HG03045 (cell line): ENCODE measurements at regions not wholly inside any gene's neighbourhood (a gene's known extent, or its start where the extent isn't known, plus 50 kb on each side); places are given as distances from the start of the nearest gene placed in this dataset.

Experiments used
- ATAC-seq: cut with Tn5 transposase; IDR thresholded peaks from one replicate; pipeline ENCODE4 v1.9.1; 2021; ENCODE audit warnings: mild to moderate bottlenecking, moderate library complexity; ENCODE audit not compliant: unreplicated experiment

DNA sequence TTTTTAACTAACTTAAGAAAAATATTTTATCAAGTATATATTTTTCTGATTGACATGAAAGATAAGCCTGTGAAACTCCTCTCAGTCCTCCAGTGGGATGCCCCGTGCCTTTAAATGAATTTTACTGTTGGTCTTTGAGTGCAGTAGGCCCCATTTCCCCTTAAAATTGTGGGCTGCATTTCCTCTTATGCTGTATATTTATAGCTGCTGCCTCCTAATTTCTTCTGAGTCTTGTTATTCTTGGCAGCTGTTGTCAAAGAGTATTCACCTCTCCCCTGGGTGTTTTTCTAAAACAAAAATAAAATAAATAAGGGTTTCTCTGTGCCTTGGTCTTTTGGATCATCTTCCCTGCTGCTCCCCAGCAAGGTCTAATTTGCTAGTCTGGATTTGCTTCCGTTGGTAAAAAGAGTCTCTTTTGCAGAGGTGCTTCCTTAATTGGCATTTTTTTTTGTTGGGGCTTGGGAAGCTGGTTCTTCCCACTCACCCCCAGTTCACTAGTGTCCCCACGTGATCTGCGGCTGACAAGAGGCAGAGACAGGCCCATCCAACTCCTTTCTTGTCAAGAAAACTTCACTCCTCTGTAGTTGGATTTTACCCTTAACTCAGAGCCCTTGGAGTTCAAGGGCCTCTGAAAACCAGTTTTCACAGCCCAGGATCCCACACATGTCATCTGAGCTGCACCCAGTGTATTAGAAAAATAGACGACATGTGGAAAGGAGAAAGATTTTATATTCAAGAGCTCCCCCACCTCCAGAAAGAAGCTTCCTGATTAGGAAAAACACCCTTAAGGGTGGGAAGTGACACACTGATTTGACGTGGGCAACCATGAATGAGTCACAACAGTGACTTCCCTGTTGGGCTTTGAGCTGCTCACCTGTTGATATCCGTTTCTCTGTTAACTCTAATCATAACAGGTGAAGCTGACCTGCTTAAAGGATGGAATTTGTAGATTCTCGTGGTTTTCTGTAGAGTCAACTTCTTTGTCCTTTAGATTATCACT lies 431.5 kb downstream of the DCDC2C start:
- no peak for ATAC-seq

DNA sequence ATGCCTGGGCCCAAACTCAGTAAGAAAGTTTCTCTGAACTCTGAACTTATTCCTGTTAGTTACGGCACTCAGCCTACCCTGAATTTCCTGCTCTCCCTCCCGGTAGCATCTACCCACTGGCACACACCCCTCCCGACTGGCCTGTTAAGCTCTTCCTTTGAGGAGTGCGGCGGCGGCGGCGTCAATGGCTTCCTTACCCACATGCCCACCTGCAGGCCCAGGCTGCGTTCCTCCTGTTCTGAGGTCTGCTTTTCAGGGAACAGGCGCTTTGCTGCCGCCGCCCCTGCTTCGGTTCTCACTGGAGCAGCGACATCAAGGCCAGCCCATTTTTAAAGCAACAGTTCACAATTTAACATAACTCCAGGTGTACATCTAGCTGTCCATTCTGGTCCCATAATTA lies 432.4 kb downstream of the DCDC2C start:
- no peak for ATAC-seq

DNA sequence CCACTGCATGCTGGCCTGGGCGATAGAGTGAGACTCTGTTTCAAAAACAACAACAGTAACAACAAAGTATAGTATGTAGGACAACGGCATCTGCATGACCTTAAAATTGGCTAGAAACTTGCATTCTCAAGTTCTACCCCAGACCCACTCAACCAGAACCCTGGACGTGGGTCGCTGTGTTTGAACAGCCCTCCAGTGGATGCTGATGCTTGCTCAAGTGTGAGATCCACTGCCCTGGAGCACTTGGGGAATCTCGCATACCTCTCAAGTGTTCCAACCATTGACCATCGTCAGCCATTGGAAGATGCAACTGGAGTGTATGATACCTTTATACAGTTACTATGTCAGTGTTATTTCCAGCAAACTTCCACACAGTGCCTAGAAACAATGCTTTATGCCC lies 435.9 kb downstream of the DCDC2C start:
- ATAC-seq: no peak

- no peak for ATAC-seq
Observed at GRCh38 chr2:4139731-4140130, 436.4 kb downstream of the DCDC2C start.

GRCh38 chr2:4140281-4140970 lies 437.1 kb downstream of the DCDC2C start:
- ATAC-seq: no peak

- ATAC-seq: no peak
Observed at GRCh38 chr2:4144731-4145130, 441.4 kb downstream of the DCDC2C start.

- ATAC-seq: no peak
Observed at GRCh38 chr2:4151521-4151920, 448.1 kb downstream of the DCDC2C start.

- no peak for ATAC-seq
Observed at GRCh38 chr2:4152051-4152450, 448.7 kb downstream of the DCDC2C start.

DNA sequence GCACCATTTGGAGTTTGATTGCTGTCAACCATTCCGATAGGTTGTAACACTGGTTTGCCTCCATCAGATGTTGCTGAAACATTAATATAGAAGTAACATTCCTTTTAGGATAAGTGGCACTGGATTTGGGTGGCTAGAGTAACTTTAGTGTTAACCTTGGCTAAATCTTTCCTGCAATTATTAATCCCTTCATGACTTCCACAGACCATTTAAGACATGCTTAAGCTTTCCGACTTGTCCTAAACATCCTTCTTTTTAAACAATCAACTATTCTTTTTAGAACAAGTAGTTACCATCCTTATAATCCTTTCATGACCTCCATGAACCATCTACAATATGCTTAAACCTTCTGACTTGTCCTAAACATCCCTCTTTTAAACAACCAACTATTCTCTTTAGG lies 465.5 kb downstream of the DCDC2C start:
- no peak for ATAC-seq

DNA sequence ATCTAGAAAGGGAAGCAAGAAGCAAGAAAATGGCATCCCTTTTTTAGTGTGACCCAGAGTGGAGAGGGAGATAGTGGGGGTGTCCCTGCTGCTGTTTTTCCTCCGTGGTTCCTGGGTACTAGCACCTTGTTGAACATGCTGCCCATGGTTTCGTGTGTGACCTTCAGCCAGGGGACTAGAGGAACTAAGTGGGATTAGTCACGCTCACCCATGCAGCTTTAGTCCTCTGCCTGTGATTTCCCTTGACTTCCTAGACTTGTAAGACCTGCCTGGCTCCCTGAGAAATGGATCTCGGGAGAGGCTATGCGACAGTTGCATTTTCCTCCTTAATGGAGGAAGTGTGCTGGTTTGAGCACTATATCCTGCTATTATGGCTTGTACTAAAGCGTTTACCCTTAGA lies 471.4 kb downstream of the DCDC2C start:
- ATAC-seq: no peak

GRCh38 chr2:4175343-4175742 lies 472.0 kb downstream of the DCDC2C start:
- ATAC-seq: no peak

DNA sequence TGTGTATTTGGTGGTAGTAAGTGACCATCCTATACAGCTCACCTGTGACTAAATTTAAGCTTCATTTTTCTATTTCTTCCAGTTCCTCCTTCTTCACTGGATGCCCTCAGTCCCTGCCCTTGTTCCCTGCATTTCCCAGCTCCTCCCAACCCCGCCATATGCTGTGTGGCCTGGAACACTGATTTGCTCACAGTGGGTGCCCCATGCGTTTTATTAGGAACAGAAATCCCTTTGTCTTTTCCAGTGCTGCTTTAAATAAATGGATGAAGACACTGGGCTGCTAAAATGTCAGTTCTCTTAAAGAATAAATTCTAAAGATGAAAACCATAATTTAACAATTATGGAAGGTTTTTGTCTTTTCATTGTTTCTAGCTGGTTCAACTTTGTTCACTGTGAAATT lies 477.3 kb downstream of the DCDC2C start:
- ATAC-seq: no peak

- ATAC-seq: no peak
Observed at GRCh38 chr2:4181062-4181461, 477.7 kb downstream of the DCDC2C start.

DNA sequence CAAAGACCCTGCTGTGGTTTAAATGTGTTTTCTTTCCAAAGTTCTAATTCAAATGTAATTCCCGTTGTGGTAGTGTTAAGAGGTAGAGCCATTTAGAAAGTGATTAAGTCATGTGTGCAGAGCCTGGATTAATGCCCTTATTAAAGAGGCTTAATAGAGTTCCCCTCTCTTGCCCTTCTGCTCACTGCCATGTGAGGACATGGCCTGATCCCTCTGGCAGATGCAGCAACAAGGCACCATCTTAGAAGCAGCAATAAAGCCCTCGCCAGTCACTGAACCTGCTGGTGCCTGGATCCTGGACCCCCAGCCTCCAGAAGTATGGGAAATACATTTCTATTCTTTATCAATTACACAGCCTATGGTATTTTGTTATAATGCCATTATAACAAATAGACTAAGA lies 485.2 kb downstream of the DCDC2C start:
- ATAC-seq: no peak

DNA sequence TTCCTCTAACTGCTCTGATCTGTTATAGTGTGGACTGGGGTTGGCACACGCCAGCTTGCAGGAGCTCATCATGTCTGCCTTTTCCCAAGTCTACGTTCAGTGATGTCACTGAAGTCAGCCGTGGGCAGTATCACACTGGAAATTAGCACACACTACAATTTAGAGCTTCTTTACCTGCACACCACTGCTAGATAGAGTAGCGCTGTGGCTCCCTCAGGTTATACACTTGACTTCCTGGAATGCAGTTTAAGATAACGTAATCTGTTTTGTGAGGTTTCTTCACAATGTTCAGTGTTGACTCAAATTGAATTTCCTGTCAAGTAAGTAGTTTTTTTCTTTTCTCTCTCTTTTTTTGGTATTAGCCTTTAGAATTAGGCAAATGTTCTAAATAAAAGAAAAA lies 487.2 kb downstream of the DCDC2C start:
- ATAC-seq: no peak

GRCh38 chr2:4192119-4192518 lies 488.7 kb downstream of the DCDC2C start:
- no peak for ATAC-seq

GRCh38 chr2:4214444-4215205 lies 511.2 kb downstream of the DCDC2C start:
- ATAC-seq: no peak

DNA sequence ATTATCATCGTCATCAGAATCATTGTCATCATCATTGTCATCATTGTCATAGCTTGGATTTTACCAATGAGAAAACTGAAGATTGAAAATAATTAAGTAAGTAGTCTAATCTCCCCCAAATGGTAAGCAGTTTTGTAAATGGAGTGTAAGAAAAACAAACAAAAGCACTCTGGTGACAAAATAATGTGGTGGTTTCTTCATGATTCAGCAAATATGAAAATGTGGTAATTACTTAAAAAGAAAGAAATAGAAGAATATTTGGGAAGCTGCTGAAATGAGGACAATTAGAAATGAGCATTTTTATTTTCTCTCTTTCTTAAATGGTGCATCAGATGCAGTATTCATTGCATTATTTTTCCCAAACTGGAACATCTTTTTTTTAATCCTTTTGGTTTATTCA lies 514.4 kb downstream of the DCDC2C start:
- ATAC-seq: no peak

DNA sequence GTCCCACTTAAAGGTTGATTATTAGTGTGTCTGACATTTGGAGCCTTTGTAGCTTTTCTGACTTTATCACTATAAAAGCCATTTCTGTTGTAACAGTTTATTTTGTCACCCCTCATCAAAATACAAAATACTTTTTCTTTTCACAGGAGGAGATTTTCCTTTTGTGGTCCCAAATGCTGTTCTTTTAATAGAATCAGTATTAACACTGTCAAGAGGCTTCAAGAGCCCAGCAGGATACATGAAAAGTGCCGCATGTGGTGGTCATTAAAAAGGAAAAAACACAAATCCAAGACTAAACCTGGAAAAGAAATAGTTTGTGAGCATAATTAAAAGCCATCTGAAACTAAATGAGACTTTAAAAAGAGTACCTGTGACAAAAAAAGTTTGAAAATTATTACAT lies 515.7 kb downstream of the DCDC2C start:
- ATAC-seq: no peak

DNA sequence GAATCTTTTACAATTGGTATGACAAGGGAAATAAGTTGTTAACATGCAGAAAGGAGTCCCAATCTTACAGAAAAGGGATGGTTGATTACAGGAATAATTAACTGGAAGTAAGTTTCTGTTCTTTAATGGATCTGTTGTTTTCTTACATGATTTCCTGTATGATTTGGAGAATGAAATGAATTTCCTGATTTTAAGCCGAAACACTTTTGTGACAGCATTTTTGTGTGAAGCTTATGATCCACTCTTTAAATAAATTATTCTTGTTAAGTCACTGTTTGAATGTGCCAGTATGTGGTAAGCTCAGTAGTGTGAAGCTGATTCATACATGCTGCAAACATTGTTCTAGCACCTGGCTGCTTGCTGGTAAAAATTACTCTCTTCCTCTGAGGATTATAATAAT lies 516.2 kb downstream of the DCDC2C start:
- no peak for ATAC-seq

GRCh38 chr2:4221434-4221833 lies 518.1 kb downstream of the DCDC2C start:
- ATAC-seq: no peak
